ENCODE measurements at regions not wholly inside any gene's neighbourhood (a gene's known extent, or its start where the extent isn't known, plus 50 kb on each side); places are given as distances from the start of the nearest gene placed in this dataset.

DNA sequence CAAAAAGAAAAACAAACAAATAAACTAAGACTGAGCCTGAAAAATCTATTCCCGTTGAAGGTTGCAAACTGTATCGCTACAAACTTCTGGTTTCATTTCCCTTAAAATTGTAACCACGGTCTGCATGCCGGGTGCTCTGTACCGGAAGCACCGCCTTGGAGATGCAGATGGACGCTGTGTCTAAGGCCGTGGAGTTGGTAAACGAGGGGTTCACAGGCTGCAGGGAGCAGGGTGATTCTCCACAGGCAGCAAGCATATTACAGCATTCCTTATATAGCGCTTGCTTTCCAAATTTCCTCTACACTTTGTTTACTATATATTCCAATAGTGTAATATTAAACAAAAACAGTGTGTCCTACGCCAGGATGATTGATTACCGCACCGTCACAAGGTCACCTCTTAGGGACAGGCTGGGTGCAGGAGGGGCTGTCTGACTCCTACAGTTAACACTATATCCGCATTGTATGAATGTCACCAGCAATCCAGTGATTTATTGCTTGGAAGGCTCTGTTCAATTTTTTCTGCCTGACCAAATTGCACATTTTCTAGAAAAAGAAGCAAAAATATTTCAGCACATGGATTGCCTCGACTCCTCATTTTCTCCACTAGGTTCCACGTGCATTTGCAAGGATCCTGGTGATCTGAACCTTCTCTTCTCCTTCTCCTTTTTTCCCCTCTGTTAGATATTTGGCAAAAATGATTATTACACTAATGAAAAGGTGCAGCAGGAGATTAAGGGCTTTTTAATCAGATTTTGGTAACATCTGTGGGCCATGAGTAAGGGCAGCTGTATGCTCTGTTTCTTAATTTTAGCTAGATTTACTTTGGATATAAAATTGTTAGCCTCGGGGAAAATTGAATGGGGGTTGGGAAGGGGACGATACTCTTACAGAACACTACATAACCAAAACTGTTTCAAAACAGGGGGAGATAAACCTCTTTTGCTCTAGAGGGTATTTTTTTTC is 325.8 kb upstream of the MGMT start:
- no peak for DNase-seq

DNA sequence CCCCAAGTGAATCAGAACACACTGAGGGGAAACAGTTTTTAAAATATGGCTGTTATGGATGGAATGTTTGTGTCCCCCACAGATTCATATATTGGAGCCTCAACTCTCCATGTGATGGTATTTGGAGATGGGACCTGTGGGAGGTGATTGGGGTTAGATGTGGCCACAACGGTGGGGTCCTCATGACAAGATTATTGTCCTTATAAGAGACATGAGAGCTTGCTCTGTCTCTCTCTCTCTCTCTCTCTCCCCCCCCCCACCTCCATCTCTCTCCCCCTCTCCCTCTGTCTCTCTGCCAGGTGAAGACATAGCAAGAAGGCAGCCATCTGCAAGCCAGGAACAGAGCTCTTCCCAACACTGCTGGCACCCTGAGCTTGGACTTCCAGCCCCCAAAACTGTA is 315.8 kb upstream of the MGMT start:
- no peak for DNase-seq

DNA sequence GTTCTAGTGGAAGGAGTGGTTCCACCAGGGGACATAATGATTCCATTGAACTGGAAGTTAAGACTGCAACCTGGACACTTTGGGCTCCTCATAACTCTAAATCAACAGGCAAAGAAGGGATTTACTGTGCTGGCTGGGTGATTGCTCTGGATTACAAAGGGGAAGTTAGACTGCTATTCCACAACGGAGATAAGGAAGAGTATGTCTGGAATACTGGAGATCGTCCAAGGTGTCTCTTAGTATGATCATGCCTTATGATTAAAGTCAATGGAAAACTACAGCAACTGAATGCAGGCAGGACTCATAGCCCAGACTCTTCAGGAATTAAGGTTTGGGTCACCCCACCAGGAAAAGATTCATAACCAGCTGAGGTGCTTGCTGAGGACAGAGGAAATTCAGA is 310.6 kb upstream of the MGMT start:
- no peak for DNase-seq

DNA sequence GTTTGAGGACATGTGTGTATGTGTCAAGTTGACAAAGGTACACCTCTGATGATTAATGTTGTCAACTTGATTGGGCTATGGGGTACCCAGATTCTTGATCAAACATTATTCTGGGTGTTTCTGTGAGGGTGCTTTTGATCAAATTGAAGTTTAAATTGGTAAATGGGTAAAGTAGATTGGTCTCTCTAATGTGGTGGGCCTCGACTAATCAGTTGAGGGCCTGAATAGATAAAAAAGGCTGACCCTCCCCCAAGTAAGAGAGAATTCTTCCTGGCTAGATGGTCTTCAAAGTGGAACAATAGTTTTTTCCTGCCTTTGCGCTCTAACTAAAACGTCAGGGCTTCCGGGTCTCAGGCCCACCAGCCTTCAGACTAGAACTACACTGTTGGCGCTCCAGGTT is 309.9 kb upstream of the MGMT start:
- no peak for DNase-seq

DNA sequence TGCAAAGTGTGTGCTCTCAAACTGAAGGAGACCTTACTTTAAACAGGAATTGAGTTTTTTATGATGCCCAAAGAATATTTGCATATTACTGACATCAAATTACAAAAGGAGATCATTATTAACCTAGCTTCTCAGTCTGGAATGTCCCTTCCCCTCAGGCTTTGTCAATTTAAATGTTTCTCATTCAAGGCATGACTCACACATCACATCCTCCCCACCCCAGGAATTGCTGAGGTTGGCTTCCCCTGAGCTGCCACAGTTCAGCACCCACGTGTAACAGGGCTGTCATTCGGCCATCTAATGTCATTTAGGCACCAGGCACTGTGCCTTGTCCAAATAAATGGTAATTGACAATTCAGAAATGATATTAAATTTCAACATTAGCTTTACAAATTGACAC is 305.9 kb upstream of the MGMT start:
- no peak for DNase-seq

DNA sequence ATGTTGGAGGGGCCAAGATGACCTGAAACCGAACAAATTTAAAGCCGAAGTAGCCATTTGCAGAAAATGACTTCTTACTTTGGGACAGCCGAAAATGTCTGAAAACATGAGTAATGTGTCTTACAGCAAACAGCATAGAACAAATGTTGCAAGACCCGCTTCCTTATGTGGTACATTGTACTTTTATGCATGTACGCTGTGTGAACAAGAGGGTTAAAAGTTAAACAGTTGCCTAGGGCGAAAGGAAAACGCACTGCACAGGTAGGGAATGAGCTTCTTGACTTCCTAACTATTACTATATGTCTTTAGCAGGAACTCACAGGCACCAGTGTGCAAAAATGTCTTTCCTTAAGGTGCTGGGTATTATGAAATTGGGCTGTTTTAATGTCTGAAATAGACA is 303.5 kb upstream of the MGMT start:
- no peak for DNase-seq

DNA sequence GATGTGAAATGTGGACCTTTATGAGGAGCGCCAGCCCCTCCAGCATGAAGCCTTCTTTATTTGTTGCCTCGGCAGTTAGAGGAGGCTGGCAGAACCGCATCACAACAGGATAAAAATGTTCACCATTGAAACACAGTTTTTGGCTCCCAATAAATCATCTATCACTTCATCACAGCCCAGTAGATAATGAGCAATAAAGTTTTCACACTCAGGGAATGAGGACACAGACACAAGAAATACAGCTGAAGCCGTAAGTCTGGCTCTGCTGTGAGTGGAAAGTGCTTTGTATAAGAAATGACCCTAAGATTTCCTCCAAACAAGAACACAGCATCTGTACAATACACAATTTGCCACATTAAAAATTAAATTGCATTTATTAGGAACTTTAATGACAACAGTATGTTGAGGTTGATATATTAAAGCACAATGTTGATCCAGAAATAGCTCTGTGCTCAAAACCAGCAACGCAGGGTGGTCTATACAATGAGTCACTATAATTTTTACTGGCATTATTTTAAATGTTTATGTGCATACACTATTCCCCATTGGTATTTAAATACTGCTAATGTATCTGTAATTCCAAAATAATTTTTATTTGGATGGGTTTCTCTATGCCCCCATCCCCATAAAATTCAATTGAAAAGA is 301.8 kb upstream of the MGMT start:
- no peak for DNase-seq

DNA sequence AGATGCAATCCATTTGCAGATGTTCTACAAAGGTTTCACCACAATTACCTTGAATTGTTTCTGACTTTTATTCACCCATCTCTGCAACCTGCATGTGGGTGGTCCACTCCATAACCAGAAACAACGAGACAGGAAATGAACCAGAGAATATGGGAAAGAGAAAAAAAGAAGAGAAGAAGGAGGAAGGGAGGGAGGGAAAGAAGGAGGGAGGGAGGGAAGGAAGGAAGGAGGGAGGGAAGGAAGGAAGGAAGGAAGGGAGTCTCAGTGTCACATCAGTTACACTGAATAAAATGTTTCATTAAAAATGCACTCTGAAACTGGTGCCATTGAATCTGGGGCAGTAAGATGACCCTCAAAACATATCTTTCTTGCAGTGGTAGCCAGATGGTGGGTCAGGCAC is 301.3 kb upstream of the MGMT start:
- DNase-seq, result no peak

DNA sequence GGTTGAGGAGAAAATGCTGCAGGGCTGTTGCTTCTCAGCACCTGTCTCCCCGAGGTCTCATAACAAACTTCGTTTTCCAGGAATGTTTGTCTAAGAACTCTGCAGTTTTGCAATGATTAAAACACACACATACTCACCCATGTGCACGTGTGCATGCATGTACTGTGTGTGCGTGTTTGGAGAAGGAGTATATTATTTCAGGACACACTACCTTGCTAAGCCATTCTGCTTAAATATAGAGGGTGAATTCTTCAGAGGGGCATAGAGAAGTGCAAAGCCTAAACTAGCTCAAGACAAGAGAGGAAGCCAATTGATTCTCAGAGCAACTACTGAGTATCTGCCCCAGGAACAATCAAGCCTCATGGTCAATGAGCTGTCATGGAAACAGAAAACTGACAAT is 298.4 kb upstream of the MGMT start:
- DNase-seq, result no peak

DNA sequence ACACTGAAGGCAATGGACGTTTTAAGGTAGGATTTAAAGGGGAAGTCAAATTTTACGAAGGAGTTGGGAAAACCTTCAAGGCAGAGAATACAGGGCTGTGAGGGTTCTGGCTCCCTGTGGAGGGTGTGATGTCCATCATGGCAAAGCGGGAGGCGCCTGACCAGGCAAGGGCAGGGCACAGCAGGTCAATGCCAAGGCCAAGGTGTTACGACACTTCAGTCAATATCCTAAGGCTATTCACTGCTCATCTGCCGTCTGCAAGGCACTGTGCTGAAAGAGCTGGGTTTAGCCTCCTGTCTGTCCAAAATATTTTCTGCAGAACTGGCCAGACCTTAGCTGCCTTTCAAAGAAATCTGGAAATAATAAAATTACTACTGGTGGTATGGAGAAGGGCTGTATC is 297.9 kb upstream of the MGMT start:
- no peak for DNase-seq

DNA sequence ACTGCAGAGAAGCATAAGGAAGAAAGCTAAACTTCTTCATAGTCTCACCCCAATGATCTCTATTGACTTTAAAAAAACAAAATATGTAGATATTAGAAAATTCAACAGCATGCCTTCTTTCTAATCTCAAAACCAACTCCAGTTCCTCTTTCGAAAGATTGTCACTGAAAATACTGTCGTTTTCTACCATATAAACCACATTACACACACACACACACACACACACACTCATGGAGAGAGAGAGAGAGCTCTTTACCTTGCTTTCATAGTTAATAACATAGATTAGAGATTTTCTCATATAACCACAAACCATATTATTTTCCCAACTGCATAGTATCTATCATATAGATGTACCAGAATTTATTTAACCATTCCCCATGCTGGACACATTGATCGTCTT is 296.2 kb upstream of the MGMT start:
- no peak for DNase-seq

DNA sequence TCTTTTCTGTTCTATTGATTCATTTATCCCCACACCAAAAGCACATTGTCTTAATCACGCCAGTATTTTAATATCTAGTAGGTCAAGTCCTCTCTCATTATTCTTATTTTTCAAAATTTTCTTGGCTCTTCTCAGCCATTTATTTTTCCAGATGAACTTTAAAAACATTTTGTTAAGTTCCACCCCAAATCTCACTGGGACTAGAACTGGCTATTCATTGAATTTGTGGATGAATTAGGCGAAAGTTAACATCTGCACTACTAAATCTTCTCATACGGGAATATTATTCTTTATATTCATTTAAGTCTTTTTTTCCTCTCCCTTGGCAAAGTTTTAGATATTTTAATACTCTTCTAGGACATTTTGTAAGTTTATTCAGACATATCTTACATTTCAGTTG is 295.2 kb upstream of the MGMT start:
- no peak for DNase-seq

DNA sequence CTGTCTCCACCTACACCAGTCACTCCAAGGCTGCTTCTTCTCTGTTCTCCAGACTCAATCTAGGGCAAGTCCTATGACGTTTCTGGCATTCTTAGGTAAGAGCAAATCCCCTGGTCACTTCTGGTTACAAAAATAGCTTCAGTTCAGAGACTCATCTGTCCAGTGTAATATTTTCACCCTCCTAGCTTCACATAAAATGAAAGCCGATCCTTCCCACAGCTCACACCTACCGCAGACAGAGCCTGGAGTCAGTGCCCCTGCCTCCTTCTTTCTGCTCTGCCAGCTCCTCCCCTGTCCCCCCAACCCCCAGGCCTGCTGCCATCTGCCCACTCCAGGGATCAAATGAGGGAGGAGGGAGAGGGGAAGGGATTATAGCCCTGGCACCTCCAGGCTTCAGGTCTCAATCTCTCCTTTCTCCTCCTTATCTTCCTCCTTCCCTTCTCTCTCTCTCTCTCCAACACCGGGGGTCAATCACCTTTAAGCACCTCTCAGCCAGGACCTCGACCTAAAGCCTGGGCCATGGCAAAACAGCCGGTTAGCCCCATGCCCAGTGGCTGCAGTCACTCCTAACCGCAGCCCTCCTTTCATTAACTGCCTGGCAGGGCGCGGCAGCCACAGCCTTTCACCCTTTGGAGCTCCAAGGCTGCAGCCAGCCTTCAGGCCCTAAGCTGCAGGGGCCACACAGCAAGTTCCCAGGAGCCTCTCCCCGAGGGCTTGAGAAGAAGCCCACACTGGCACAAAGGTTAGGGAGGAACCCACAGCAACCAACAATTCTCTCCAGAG is 292.6 kb upstream of the MGMT start:
- DNase-seq, result no peak

DNA sequence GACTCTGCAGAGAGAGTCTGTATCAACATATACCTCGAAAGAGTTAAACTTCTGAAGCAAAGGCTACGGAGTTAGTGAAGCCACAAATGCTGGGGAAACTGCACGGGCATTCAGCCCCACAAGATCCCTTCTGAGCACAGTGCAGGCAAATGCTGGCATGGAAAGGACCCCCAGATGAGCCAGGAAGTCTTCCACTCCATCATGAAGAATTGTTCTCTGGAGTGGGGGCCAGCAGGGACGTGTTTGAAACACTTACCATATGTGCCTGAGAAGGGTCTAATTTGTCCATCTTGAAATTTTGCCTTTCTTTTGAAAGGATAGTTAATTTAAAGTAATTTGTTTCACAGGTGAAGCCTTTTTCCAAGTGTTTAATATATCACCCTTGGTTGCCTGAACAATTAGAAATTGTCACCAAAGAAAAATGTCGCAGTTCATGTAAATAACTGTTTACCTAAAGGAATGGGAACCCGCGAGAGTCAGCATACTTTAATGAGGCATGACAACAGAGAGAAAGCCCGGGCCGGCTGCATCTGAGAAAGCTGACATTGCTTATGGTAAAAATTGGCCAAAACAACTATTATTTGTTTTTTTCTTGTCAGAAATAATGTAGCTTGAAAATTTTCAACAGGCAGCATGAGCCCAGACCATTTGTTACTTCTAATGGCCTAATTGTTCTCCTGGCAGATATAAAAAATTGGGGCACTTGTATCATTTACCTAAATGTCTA is 287.6 kb upstream of the MGMT start:
- DNase-seq, result no peak

DNA sequence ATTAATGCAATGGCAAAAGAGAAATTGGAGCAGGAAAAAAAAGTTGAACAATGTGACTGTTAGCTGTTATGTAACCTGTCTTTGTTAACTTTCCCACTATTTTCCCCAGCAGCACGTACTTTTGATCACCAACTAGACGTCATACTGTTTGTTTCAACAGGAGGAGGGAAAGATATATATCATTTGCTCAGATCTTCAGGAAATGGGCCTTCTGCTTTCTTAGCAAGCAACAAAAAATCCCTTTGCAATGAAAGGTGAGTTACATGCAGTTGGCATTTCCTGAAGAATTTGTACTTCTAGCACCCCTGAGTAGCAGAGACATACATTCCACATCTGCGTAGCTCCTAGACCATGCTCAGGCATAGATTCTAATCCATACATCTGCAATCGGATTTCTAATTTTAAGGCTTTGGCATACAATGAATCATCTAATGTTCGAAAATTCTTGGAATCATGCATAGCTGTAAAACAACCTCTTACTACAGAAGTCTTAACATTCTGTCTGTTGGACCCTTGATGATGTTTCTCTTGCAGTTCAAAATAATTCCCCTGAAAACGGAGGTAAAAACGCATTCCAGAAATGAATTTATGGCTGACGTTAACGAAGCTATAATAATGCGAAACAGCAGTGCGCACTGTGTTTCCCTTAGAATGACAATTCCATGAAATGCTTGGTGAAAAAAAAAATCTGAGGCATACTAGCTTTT is 286.9 kb upstream of the MGMT start:
- DNase-seq, result no peak

DNA sequence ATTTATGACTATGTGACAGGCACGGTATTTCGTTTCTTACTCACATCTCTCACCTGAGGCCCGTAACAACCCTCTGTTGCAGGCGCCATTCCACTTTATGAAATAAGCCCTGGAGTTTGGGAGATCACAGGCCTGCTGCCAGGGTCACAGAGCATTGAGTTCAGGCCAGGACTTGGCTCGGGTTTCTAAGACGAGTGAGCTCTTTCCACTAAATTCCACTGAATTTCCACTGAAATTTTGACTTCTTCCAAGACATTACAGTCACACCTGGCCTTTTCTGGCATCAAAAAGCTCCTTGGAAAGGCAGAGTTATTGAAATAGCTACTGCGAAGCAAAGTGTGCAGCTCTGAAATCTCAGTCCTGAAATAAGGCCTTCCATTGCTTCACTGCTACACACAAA is 282.8 kb upstream of the MGMT start:
- no peak for DNase-seq

DNA sequence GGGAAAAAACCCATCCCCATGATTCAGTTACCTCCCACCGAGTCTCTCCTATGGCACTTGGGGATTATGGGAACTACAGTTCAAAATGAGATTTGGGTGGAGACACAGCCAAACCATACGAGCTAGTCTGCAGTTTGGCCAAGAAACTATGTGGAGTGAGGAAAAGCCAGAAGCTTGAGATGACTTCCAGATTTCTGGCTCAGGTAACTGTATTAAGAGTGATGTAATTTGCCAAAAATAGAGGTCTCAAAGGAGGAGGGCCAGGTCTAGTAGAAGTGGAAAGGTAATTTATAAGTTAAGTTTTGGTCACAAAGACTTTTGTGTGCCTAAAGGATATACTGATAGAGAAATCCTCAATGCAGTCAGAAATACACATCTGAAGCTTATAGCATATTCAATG is 279.7 kb upstream of the MGMT start:
- DNase-seq, result no peak

DNA sequence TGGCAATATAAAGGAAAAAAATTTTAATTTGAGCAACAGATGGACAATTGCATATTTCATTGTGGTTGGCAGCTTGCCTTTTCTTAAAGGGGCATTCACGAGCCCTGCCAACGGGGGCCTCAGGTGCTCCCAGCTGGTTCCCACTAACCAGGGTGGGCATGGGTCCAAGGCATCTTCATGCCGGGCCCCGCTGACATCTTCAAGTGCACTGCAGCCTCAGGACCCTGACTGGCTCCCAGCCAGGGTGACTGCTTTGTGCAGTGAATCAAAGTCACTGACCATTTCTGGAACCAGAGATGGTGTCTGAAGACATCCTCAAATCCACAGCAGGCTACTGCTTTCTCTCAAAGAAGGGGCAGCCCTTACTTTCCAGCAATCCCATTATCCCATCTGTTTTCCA is 275.2 kb upstream of the MGMT start:
- DNase-seq, result no peak

DNA sequence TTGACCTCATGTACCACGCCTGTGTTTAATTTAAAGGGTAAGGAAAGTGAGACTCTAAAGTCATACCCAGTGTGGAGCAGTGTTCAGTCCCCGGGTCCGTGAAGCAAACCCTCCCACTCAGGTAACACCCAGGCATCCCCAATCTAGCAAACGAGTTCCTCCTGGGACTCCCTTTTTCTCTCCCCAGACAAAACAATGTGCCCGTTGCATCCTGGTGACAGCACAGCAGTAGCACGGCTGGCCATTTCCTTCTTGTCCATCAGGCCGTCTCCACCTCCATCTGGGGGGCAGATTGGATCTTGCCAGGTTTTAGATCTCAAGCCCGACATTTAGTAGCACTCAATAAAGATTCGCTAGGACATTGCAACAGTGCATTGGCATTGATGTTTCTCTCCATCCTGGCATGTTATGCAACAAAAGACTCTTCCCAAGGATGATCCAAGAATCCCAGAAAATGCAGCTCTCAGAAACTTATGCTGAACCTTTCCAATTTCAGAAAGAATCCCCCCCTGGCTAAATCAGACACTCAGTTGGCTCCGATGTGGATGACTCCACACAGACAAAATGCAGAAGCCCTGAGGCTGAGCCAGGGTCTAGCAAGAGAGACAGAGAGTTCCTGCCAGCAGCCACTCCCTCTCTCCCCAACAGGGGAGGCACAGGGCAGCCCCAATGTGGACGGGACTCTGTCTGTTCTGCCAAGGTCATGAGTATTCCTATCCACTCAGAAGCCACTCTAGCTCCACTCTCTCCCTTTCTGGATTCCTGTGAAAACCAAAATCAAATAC is 274.5 kb upstream of the MGMT start:
- no peak for DNase-seq

DNA sequence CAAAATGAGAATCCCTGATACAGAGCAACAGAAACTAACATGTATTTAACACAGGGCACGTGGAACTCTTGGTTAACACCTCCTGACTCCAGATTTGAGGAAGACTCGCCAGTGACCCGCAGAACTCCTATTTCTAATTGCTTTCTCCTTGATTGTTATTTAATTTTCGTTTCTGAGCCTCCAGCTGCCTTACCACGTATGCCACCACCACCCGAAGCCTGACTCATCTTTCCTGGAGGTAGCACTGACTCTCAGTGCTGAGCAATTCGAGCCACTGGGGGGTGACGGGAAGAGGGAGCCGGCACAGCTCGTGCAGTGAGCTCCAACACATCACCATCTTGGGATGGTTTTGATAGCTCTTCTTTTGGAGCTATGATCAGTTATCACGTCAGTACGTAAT is 273.9 kb upstream of the MGMT start:
- DNase-seq, result no peak

DNA sequence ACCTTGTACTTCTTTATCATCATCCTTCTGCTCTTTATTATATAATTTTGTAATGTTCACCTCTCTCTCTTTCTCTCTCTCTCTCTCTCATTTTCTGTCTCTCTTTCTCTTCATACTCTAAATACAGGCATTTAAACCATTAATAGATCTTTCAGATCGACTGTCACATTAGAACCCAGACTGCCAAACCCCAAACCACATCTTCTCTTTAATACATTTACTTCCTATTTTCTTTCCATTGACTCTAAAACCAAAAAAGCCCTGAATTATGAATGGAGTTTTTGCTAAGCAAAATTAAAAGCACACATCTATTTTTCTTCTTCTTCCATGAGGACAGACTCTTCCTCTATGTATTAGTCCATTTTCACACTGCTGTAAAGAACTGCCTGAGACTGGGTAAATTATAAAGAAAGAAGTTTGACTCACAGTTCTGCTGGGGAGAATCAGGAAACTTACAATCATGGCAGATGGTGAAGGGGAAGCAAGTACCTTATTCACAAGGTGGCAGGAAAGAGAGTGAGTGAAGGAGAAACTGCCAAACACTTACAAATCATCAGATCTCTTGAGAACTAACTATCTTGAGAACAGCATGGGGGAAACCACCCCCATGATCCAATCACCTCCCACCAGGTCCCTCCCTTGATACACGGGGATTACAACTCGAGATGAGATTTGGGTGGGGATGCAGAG is 272.7 kb upstream of the MGMT start:
- no peak for DNase-seq
